ENCODE measurements at regions not wholly inside any gene's neighbourhood (a gene's known extent, or its start where the extent isn't known, plus 50 kb on each side); places are given as distances from the start of the nearest gene placed in this dataset.

DNA sequence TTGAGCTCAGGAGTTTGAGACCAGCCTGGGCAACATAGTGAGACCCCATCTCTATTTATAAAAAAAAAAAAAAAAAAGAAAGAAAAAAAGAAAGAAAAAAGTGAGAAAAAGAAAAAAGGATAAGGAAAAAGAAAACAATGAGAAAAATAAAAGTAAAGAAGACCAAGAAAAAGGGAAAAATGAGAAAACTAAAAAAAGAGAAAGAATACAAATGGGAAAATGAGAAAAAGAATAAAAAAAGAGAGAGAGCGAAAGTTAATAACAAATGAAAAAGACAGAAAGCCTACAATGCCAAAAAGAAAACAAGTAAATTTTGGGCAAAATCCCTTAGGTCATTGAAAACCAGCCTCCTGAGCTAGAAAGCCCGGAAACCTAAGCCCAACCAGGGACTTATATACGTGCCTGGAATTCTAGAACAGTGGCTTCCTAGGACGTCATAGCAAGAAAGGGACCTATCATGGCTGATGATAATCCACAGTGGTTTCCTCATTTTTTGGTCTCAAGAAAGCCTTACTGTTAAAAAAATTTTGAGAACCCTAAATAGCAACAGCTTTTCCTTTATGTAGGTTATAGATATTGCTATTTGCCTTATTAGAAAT lies 131.7 kb upstream of the CLINT1 start:
- H3K9me3 ChIP-seq (replicated peaks; ENCODE audit: insufficient read depth, low read length): no peaks in the 10 kb centered on the region
- H3K27ac ChIP-seq (ENCODE audit: low read length): no peak overlapping the region
- DNase-seq: no peak
- no peak overlapping the region for H3K9ac ChIP-seq (ENCODE audit: low read length)
- H3F3A ChIP-seq (ENCODE audit: insufficient read depth, low read length): no peaks in the 10 kb centered on the region
- no peak overlapping the region for H3K4me3 ChIP-seq (ENCODE audit: low read length)
- no peaks in the 10 kb centered on the region for H4K20me1 ChIP-seq (ENCODE audit: insufficient read depth, low read length)
- no peaks in the 10 kb centered on the region for H3K27me3 ChIP-seq (replicated peaks; ENCODE audit: insufficient read depth, low read length)
- no peak overlapping the region for H3K4me2 ChIP-seq (ENCODE audit: low read depth, low read length)
- H3K9me2 ChIP-seq (replicated peaks; ENCODE audit: insufficient read depth, low read length): no peaks in the 10 kb centered on the region
- H2AFZ ChIP-seq (ENCODE audit: low read length): no peak overlapping the region
- H3K36me3 ChIP-seq (replicated peaks; ENCODE audit: insufficient read depth, low read length): no peaks in the 10 kb centered on the region
- H3K4me1 ChIP-seq (ENCODE audit: low read length): no peaks in the 10 kb centered on the region
- TF ChIP-seq, protein P1, sequence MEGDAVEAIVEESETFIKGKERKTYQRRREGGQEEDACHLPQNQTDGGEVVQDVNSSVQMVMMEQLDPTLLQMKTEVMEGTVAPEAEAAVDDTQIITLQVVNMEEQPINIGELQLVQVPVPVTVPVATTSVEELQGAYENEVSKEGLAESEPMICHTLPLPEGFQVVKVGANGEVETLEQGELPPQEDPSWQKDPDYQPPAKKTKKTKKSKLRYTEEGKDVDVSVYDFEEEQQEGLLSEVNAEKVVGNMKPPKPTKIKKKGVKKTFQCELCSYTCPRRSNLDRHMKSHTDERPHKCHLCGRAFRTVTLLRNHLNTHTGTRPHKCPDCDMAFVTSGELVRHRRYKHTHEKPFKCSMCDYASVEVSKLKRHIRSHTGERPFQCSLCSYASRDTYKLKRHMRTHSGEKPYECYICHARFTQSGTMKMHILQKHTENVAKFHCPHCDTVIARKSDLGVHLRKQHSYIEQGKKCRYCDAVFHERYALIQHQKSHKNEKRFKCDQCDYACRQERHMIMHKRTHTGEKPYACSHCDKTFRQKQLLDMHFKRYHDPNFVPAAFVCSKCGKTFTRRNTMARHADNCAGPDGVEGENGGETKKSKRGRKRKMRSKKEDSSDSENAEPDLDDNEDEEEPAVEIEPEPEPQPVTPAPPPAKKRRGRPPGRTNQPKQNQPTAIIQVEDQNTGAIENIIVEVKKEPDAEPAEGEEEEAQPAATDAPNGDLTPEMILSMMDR (IDR thresholded peaks at IDR 0.05; ENCODE audit: low read length): no peak
- TF ChIP-seq EZH2 (optimal IDR thresholded peaks at IDR 0.05; ENCODE audit: low read depth, low read length): no peak
- no peak for TF ChIP-seq EZH2phosphoT487 (IDR thresholded peaks at IDR 0.05; ENCODE audit: low read length)
- no peaks in the 10 kb centered on the region for H3K79me2 ChIP-seq (ENCODE audit: low read length)

DNA sequence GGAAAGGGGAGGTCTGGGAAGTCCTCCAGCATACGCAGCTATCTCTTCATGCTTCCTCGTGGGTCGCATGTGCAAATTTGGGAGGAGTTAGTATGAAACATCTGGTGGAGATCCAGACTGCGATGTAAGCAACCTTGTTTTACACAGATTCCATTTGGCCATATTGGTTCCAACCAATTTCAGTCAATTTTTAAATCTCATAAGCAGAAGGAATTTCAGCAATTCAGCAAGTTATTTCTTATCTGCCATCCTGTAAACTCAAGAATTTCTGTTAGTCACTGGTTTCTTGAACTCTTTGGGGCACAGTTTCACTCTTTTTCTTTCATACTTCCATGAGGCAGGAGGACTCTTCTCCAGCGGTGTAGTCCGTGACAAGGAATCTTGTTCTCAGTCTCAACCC lies 130.4 kb upstream of the CLINT1 start:
- TF ChIP-seq, protein P1 (IDR thresholded peaks at IDR 0.05; ENCODE audit: low read length): no peak
- TF ChIP-seq EZH2 (optimal IDR thresholded peaks at IDR 0.05; ENCODE audit: low read depth, low read length) (no peak), EZH2phosphoT487 (IDR thresholded peaks at IDR 0.05; ENCODE audit: low read length) (no peak)
- H2AFZ ChIP-seq (ENCODE audit: low read length): no peak overlapping the region

DNA sequence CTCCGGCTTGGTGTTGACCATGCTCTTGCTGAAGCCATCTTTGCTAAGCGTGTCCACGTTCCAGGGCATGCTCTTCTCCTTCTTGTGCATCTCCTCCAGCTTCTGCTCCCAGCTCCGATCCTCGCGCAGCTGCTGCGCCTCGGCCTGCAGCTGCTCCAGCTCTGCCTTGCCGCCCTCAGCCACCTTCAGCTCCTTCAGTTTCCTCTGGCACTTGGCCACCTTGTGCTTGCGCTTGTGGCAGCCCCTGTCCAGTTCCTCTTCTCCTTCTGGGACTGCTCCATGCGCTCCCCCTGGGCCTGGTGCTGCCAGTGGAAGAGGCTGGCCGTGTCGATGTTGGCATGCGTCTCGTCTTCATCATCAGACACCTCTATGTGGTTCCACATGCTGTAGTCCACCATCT lies 128.3 kb upstream of the CLINT1 start:
- TF ChIP-seq, protein P1 (IDR thresholded peaks at IDR 0.05; ENCODE audit: low read length): no peak
- TF ChIP-seq EZH2 (optimal IDR thresholded peaks at IDR 0.05; ENCODE audit: low read depth, low read length) (no peak), EZH2phosphoT487 (IDR thresholded peaks at IDR 0.05; ENCODE audit: low read length) (no peak)
- DNase-seq: no peak
- Histone ChIP-seq H2AFZ (ENCODE audit: low read length) (no peak overlapping the region), H3K79me2 (ENCODE audit: low read length) (no peaks in the 10 kb centered on the region), H3K9me2 (replicated peaks; ENCODE audit: insufficient read depth, low read length) (no peaks in the 10 kb centered on the region), H3K36me3 (replicated peaks; ENCODE audit: insufficient read depth, low read length) (no peaks in the 10 kb centered on the region), H3K9me3 (replicated peaks; ENCODE audit: insufficient read depth, low read length) (no peaks in the 10 kb centered on the region), H3K9ac (ENCODE audit: low read length) (no peak overlapping the region), H3K27ac (ENCODE audit: low read length) (no peak overlapping the region), H3F3A (ENCODE audit: insufficient read depth, low read length) (no peaks in the 10 kb centered on the region), H3K27me3 (replicated peaks; ENCODE audit: insufficient read depth, low read length) (no peaks in the 10 kb centered on the region), H3K4me3 (ENCODE audit: low read length) (no peak overlapping the region), H3K4me2 (ENCODE audit: low read depth, low read length) (no peak overlapping the region), H3K4me1 (ENCODE audit: low read length) (no peaks in the 10 kb centered on the region), H4K20me1 (ENCODE audit: insufficient read depth, low read length) (no peaks in the 10 kb centered on the region)

More for the DNA sequence above, 130.4 kb upstream of the CLINT1 start:
- no peak overlapping the region for H3K9ac ChIP-seq (ENCODE audit: low read length)
- no peak overlapping the region for H3K4me3 ChIP-seq (ENCODE audit: low read length)
- no peaks in the 10 kb centered on the region for H3K27me3 ChIP-seq (replicated peaks; ENCODE audit: insufficient read depth, low read length)
- no peak overlapping the region for H3K27ac ChIP-seq (ENCODE audit: low read length)
- no peaks in the 10 kb centered on the region for H4K20me1 ChIP-seq (ENCODE audit: insufficient read depth, low read length)
- no peak overlapping the region for H3K4me2 ChIP-seq (ENCODE audit: low read depth, low read length)
- no peaks in the 10 kb centered on the region for H3K4me1 ChIP-seq (ENCODE audit: low read length)
- H3F3A ChIP-seq (ENCODE audit: insufficient read depth, low read length): no peaks in the 10 kb centered on the region
- H3K9me2 ChIP-seq (replicated peaks; ENCODE audit: insufficient read depth, low read length): no peaks in the 10 kb centered on the region
- no peaks in the 10 kb centered on the region for H3K9me3 ChIP-seq (replicated peaks; ENCODE audit: insufficient read depth, low read length)
- no peaks in the 10 kb centered on the region for H3K36me3 ChIP-seq (replicated peaks; ENCODE audit: insufficient read depth, low read length)
- H3K79me2 ChIP-seq (ENCODE audit: low read length): no peaks in the 10 kb centered on the region
- DNase-seq: no peak

Data from MM.1S (cell line).